Activated B cell treated with CpG ODN at 0.5 μM for 24 hours (primary cell): ENCODE measurements at regions not wholly inside any gene's neighbourhood (a gene's known extent, or its start where the extent isn't known, plus 50 kb on each side); places are given as distances from the start of the nearest gene placed in this dataset.

Experiments
- ATAC-seq: fragments of 200-7000 bp; cut with Tn5 transposase; one replicate; pipeline ENCODE4 v1.10.0; 2021; ENCODE audit warnings: low read depth, mild to moderate bottlenecking, moderate library complexity
- CTCF ChIA-PET: fragments of 350-600 bp; sonication (Branson Sonifier 250); formaldehyde crosslinking; loops from one replicate; lab custom pipeline; 2021; ENCODE audit warnings: antibody characterized with exemption; lab: Charles Lee
- POLR2A ChIA-PET: fragments of 350-600 bp; sonication (Branson Sonifier 250); formaldehyde crosslinking; loops from one replicate; lab custom pipeline; 2021; ENCODE audit warnings: antibody characterized with exemption; lab: Charles Lee
- DNase-seq: peaks from one replicate; pipeline ENCODE4 v3.0.0; 2022
- H3K27ac Mint-ChIP-seq: one replicate; pipeline ENCODE4 v1.8.0; 2020; ENCODE audit warnings: mixed read lengths
- H3K27me3 Mint-ChIP-seq: one replicate; pipeline ENCODE4 v1.8.0; 2021; ENCODE audit warnings: mixed read lengths
- H3K36me3 Mint-ChIP-seq: one replicate; pipeline ENCODE4 v1.8.0; 2021; ENCODE audit warnings: low read depth, mixed read lengths
- H3K4me1 Mint-ChIP-seq: one replicate; pipeline ENCODE4 v1.8.0; 2021; ENCODE audit warnings: mixed read lengths
- H3K4me3 Mint-ChIP-seq: one replicate; pipeline ENCODE4 v1.8.0; 2020; ENCODE audit warnings: mild to moderate bottlenecking, mixed read lengths
- H3K9me3 Mint-ChIP-seq: one replicate; pipeline ENCODE4 v1.8.0; 2020; ENCODE audit warnings: mixed read lengths
- intact Hi-C: fragments of 100-400 bp; cut with micrococcal nuclease; formaldehyde crosslinking; loops from one replicate; pipeline ENCODE4 v1.15.1; 2024
- TF ChIP-seq, protein P1 (sequence below): fragments of 200-600 bp; IDR thresholded peaks from one replicate; pipeline ENCODE4 v1.8.0; 2022; ENCODE audit warnings: antibody characterized with exemption, mild to moderate bottlenecking

DNA sequence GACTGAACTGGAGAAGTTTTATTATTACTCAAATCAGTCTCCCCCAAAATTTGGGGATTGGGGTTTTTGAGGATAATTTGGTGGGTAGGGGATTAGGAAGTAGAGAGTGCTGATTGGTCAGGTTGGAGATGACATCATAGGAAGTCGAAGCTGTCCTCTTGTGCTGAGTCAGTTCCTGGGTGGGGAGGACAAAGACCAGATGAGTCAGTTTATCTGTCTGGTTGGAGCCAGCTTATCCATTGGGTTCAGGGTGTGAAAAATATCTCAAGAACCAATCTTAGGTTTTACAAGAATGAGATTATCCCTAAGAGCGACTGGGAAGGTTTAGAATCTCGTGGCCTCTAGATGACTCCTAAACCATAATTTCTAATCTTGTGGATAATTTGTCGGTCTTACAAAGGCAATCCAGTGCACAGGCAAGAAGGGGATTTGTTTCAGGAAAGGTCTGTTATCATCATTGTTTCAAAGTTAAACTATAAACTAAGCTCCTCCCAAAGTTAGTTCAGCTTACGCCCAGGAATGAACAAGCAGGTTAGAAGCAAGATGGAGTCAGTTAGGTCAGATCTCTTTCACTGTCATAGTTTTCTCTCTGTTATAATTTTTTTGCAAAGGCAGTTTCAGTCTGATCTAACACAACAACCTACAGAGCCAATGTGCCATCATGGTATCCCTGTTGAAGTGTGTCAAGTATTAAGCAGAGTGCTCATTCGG, 274.5 kb downstream of the SLC7A11 start:
- ChIA-PET POLR2A (no interaction called here), CTCF (no interaction called here)
- Mint-ChIP-seq H3K9me3 (peaks cover 5% of the 10 kb centered on the region), H3K36me3 (no peaks in the 10 kb centered on the region), H3K27ac (no peak overlapping the region), H3K4me3 (no peak overlapping the region), H3K4me1 (no peaks in the 10 kb centered on the region), H3K27me3 (no peaks in the 10 kb centered on the region)
- intact Hi-C loops, result no loop called here
- TF ChIP-seq, protein P1, sequence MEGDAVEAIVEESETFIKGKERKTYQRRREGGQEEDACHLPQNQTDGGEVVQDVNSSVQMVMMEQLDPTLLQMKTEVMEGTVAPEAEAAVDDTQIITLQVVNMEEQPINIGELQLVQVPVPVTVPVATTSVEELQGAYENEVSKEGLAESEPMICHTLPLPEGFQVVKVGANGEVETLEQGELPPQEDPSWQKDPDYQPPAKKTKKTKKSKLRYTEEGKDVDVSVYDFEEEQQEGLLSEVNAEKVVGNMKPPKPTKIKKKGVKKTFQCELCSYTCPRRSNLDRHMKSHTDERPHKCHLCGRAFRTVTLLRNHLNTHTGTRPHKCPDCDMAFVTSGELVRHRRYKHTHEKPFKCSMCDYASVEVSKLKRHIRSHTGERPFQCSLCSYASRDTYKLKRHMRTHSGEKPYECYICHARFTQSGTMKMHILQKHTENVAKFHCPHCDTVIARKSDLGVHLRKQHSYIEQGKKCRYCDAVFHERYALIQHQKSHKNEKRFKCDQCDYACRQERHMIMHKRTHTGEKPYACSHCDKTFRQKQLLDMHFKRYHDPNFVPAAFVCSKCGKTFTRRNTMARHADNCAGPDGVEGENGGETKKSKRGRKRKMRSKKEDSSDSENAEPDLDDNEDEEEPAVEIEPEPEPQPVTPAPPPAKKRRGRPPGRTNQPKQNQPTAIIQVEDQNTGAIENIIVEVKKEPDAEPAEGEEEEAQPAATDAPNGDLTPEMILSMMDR, result no peak
- ATAC-seq (no peak), DNase-seq (no peak)

DNA sequence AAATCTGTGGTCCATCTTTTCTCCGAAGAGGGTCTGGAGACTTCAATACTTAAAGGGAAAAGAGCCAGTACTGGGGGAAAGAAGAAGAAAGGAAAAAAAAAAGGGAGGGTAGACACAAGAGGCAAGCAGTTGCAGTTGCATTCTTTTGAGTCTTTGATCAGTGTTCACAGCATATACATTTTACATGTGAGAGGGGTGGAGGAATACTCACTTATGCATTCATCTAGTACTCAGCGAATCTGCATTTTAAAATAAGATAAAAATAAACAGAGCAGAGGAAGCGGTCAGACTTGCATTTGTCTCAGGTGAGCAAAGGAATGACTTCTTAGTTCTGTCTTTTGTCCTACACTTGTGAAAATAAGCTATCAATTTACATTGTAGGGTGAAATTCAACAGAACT, 275.6 kb downstream of the SLC7A11 start:
- ChIA-PET CTCF (no interaction called here), POLR2A (no interaction called here)
- DNase-seq, result no peak
- Mint-ChIP-seq H3K4me1 (no peaks in the 10 kb centered on the region), H3K36me3 (no peaks in the 10 kb centered on the region), H3K27ac (no peak overlapping the region), H3K4me3 (no peak overlapping the region), H3K27me3 (no peaks in the 10 kb centered on the region), H3K9me3 (peaks cover 5% of the 10 kb centered on the region)
- intact Hi-C loops, result no loop called here
- no peak for ATAC-seq
- TF ChIP-seq, protein P1, result no peak

- Mint-ChIP-seq H3K27ac (no peak overlapping the region), H3K9me3 (peaks cover 2% of the 10 kb centered on the region), H3K4me1 (no peaks in the 10 kb centered on the region), H3K4me3 (no peak overlapping the region), H3K36me3 (no peaks in the 10 kb centered on the region), H3K27me3 (no peaks in the 10 kb centered on the region)
- ATAC-seq (no peak), DNase-seq (no peak)
- intact Hi-C loops, result no loop called here
- TF ChIP-seq, protein P1, result no peak
- ChIA-PET POLR2A (no interaction called here), CTCF (no interaction called here)
Measured at GRCh38 chr4:137961051-137961438, 281.1 kb downstream of the SLC7A11 start.

DNA sequence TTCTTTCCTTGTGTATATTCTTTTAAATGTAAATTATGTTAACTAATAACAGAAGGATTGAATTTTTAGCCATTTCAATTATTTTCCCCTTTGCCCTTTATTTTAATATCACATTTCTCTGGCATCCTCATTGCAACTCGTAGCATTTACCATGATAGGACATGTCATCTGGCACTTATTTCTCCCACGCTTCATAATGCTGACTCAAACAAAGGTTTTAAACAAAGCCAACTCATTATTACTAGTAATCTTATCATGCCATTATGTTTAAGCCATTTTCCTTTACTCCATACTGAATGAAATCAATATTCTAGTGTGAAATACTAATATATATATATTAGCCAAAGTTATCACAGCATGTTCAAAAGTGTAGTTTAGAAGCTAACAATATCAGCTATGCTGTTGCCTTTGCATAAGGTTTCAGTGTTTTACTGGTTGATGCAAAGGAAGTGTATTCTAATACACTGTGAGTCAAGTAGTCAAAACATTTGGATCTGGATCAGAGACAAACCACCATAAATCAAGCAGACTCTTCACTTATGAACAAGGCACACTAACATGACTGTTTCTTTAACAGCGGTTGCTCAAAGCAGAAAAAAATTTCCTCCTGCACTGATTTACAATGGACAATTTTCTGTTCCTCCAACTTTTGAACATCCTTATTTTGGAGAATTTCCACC, 281.6 kb downstream of the SLC7A11 start:
- Mint-ChIP-seq H3K4me3 (no peak overlapping the region), H3K36me3 (no peaks in the 10 kb centered on the region), H3K27ac (no peak overlapping the region), H3K9me3 (peaks cover 2% of the 10 kb centered on the region), H3K4me1 (no peaks in the 10 kb centered on the region), H3K27me3 (no peaks in the 10 kb centered on the region)
- CTCF ChIA-PET, result no interaction called here
- ATAC-seq, result no peak
- TF ChIP-seq, protein P1, result no peak
- DNase-seq, result no peak
- intact Hi-C loops, result no loop called here
- POLR2A ChIA-PET, result no interaction called here

GRCh38 chr4:137957806-137958205, 284.3 kb downstream of the SLC7A11 start:
- no peaks in the 10 kb centered on the region for H3K4me1 Mint-ChIP-seq
- no peaks in the 10 kb centered on the region for H3K27me3 Mint-ChIP-seq
- ATAC-seq, result no peak
- H3K4me3 Mint-ChIP-seq, result no peak overlapping the region
- no peaks in the 10 kb centered on the region for H3K36me3 Mint-ChIP-seq
- ChIA-PET POLR2A (no interaction called here), CTCF (no interaction called here)
- peaks cover 2% of the 10 kb centered on the region for H3K9me3 Mint-ChIP-seq
- TF ChIP-seq, protein P1, result no peak
- intact Hi-C loops, result no loop called here
- H3K27ac Mint-ChIP-seq, result no peak overlapping the region
- DNase-seq, result no peak
